ENCODE measurements at regions not wholly inside any gene's neighbourhood (a gene's known extent, or its start where the extent isn't known, plus 50 kb on each side); places are given as distances from the start of the nearest gene placed in this dataset.

DNA sequence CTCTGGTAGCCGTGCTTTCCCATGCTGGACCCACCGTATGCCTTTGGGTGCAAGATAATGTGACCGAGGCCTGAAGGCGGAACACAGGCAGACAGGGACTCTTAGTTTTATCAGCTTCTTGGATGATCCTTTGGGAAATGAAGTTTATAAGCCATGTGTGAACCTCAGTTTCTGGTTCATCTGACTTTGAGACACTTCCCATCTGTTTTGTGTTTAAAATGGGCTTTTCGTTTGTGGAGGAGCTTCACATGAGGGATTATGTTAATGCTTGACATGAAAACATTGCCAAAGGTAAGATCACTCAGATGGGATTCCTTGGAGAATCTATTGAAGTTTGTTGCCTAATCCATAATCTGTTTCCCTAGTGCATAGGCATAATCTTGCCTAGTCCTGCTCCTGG, 249.8 kb upstream of the LYZL1 start:
- FAIRE-seq (no peak), DNase-seq (ENCODE audit: extremely low spot score, insufficient read length, low read depth) (no peak)

DNA sequence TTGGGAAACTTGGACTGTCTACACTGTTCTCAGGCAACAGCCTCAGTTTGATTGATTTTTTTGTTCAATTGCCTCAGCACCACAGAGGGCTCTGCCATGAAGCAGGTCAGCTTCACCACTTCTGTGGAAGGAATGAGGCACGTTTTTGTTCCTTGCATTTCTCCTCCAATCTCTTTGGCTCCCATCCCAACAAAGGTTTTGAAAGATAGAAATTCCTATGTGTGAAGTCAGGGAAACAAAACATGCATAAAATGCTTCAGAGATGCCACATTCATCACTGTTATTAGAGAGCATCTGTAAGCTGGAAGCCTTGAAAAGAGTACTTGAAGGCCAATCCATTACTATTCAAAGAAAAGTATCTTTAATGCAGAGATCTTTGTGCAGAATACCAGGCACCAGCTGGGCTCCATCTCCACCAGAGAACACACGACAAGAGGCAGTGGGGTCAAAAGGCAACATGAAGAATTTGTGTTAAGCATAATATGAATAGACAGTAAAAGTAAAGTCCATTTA, 249.1 kb upstream of the LYZL1 start:
- DNase-seq (ENCODE audit: extremely low spot score, insufficient read length, low read depth) (no peak), FAIRE-seq (no peak)

DNA sequence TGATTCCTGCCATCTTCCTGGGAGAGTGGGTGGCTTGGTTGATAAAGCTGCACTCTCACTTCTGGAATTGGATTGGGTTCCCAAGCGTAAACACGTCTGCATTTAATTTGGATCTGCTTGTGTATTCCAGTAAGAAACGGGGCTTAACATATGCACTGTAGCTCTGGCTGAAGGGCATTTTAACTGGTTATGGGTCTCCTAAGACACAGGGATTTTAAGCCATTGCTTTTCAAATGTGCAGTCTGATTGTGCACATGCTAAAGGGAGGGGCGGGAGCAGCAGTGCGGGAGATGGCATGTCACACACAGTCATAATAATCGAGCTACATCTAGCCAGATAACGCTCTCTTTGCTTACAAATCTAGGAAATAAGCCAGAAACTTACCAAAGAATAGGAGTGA, 247.3 kb upstream of the LYZL1 start:
- FAIRE-seq (no peak), DNase-seq (ENCODE audit: extremely low spot score, insufficient read length, low read depth) (no peak)

DNA sequence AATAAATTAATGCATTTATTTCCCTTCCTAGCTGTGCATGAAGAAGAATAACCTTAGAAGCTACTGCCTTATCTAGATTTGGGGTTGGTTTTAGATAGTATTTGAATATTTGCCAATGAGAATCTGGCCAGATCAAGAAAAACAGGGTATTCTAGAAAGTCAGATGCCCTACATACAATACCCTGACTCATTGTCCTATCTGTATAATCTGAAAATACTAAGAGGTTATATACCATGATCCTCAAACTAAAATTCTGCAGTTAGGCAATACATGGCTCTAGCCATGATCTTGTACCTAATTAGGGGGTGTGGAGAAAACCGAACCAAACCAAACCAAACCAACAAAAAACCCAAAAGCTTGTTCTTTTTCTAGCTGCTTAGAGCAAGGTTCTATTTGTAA, 240.4 kb upstream of the LYZL1 start:
- no peak for DNase-seq (ENCODE audit: extremely low spot score, insufficient read length, low read depth)
- no peak for FAIRE-seq

DNA sequence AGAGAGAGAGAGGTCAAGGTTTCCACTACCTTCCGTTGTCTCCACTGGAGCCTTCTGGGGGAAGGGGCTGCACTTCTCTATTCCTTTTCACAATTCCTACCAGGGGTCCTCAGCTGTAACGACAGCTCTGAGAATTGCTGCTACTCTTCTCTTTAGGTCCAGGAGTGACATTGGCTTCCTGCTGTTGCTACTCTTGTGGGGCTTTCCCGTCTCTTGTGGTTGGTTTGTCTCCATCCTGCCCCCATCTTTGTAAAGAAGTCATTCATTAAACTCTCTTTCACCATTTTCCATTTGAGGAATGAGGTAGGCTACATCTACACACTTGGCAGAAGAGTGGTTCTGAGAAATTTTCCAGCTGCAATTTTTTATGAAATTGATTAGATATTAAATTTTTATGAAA, 238.8 kb upstream of the LYZL1 start:
- FAIRE-seq = peak; percentile 45

DNA sequence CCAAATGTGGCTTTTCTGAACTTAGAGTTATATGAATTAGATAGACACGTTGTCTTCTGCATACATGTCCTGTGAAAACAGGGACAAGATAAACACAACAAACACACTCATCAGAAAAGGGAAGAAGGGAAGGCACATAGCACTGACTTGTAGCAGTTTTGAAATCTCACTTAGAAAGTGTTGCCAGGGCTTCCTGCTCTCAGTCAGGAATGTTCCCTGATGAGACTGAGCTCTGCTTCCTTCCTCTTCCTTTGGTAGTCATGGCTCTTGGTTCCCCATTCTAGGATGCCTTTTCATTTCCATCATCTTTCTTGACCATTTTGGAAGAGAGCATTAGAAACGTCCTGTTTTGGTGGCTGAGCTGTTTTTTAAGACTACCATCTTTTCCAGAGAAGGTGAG, 233.8 kb upstream of the LYZL1 start:
- FAIRE-seq (no peak), DNase-seq (ENCODE audit: extremely low spot score, insufficient read length, low read depth) (no peak)

More for the DNA sequence above, 238.8 kb upstream of the LYZL1 start:
- DNase-seq (ENCODE audit: extremely low spot score, insufficient read length, low read depth) = no peak

DNA sequence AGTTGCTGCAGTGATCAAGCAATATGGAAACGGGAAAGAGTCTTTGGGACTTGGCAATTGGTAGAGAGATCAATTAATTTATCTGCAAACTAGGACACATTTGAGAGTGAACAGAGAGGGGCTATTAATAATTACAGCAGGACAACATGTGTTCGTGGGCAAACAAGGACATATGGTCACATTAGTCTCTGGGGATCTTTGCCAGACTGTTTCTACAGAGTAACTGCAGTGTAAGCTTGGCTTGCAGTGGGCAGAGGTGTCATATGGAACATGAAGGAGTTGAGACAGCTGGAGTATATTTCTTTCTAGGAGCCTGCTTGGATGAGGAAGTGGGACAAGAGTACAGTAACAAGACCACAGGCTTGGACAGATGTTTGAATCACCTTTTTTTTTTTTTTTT, 232.1 kb upstream of the LYZL1 start:
- DNase-seq (ENCODE audit: extremely low spot score, insufficient read length, low read depth) = no peak
- no peak for FAIRE-seq

DNA sequence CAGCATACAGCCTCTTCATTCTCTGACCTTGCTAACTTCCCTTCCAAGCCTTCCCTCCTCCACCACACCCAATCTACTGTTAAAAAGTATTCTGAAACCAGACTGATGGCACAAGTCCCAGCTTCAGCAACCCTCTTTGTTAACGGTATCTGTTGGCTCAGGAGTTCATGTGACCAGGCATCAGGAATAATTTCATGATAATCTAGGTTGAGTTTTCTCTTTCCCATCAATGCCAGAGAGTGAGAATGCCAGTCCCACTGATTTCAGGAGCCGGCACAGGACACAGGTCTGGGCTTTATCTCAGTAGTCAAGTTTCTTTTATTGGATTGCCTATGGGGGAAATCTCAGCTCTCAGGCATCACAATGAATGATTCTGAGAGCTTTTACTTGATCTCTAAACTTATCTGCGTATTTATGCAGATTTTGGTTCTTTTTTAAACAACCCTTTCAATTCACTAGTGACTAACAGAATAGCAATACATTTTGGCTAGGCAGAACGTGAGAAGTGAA, 231.0 kb upstream of the LYZL1 start:
- FAIRE-seq = no peak
- no peak for DNase-seq (ENCODE audit: extremely low spot score, insufficient read length, low read depth)

DNA sequence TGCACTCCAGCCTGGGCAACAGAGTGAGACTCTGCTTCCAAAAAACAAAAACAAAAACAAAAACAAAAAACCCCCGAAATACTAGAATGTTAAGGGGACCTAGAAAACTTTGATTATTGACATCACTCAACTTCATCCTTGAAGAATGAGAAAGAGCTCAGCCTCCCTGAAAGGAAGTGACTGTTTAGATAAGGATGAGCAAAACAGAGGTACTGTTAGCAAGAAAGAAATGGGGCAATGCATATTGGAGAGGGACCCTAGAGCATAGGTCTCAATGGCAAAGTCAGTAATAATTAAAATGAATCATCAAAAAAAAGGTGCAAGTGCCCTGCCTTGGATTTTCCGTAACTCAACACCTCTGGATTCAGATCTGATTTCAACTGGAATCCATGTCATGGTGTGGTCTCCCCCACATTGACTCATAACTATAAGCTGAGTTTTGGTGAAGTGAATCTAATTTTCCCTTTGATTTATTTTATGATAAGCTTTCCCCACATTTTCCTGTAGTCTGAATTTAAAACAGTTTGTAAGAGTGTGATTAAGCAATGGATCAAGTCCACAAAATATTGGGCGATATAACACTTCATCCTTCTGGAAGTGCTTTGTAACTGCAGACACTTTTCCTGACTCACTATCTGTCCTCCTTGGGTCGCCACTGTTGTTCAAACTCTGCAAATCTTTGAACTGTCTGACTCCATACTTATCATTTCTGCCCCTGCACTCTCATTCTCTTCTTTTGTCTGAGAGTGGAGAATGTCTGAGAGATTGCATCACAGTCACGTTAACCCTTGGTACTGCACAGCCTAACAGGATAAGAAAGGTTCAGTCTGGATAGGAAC, 224.8 kb upstream of the LYZL1 start:
- DNase-seq (ENCODE audit: extremely low spot score, insufficient read length, low read depth) (no peak), FAIRE-seq (no peak)

DNA sequence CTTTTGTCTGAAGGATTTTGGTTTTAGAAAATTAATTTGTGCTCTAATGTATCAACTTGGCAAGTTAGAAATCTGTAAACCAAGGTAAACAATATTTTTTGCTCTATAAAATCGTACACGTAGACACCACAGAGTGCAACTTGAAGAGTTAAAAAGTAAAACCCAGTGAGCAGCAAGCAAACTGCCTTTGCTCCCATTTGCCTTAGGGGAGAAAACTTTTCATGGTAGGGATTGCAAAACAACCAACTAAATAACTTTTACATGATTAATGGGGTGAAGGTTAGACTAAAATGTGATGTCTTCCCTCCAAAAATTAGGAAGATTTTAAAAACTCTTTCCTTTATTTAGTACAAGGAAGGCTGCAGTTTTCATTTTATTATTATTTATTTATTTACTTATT, 224.2 kb upstream of the LYZL1 start:
- FAIRE-seq (no peak), DNase-seq (ENCODE audit: extremely low spot score, insufficient read length, low read depth) (no peak)

DNA sequence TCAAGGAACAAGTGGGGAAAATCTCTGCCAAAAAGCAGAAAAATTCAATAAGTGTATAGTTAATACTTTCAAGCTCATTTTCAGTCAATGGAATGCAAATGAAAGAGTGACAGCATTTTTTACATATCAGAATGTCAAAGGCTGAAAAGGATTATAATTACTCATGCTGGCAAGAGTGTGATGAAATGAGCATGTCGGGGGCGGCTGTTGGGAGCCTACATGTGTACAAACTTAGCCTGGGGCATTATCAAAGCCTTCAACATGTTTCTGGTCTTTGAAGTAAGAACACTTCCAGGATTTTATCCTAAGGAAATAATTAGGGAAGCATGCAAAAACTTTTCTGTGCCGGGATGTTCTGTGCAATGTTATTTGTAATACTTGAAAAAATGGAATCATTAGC, 221.7 kb upstream of the LYZL1 start:
- DNase-seq (ENCODE audit: extremely low spot score, insufficient read length, low read depth) = no peak

DNA sequence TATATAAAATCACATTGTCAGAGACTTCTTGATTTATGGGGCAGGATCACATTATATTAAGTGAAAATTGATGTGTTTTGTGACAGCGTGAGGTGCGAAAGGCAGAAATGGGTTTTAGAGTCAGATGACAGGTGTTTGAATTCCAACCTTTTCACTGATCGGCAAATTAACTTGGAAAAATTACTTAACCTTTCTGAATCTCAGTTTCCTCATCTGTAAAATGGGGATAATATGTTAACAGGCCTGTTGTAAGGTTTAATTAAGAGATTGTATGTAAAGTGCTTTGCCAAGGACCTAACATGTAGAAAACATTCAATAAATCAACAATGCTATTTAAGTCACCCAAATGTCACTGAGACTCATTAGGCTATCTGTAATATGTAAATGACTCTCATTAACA, 221.2 kb upstream of the LYZL1 start:
- DNase-seq (ENCODE audit: extremely low spot score, insufficient read length, low read depth) = no peak
- no peak for FAIRE-seq

More for the DNA sequence above, 221.7 kb upstream of the LYZL1 start:
- FAIRE-seq = no peak

DNA sequence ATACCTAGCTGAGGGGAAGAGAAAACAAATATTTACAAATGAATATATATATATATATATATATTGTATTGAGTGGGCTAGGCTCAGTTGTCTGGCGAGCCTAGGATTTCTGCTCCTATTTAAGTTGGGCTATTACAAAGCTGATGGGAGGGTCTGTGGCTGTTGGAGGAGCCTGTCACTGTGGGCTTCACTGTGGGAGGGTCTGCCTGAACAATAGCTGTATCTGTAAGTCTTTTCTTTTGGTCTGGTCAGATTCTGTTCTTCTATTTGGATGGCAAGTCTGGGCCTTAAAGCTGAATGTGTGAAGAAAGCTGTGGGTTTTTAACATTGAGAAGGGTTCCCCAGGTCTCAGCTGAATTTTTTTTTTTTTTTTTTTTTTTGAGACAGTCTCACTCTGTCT, 220.6 kb upstream of the LYZL1 start:
- no peak for DNase-seq (ENCODE audit: extremely low spot score, insufficient read length, low read depth)
- FAIRE-seq = no peak

DNA sequence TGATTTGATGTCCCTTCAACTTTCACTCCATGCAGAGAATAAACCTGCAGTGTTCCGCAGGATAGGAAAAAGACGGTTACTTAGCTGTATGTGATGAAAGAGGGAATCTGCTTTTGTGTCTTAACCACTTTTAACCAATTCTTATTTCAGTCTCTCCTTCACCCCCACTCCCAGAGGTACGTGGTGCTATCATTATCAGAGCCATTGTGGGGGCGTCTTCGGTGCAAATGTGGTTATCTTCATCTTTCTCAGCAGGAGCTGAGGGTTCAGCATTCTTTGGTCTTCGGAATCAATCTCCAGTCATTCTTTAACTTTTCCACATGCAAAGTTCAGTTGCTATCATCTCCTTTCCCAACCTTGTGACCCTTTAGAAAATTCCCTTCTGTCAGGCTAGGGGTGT, 219.9 kb upstream of the LYZL1 start:
- DNase-seq (ENCODE audit: extremely low spot score, insufficient read length, low read depth) = no peak
- no peak for FAIRE-seq

DNA sequence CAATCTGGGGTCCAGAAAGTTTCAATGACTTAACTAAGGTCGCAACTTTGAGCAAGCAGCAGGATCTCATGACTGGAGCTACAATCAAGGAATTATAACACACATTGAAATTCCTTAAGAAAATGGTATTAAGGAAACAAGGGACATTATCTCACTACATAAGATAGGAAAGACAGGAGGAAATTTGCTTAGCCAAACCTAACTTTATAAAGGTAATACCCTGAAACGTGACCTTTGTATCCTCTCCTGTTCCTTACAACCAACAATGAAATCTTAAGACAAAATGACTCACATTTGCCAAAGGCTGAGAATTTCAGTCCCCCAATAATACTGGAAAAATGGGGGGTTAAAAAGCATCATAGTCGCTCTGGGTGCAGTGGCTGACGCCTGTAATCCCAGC, 218.9 kb upstream of the LYZL1 start:
- FAIRE-seq (no peak), DNase-seq (ENCODE audit: extremely low spot score, insufficient read length, low read depth) (no peak)

DNA sequence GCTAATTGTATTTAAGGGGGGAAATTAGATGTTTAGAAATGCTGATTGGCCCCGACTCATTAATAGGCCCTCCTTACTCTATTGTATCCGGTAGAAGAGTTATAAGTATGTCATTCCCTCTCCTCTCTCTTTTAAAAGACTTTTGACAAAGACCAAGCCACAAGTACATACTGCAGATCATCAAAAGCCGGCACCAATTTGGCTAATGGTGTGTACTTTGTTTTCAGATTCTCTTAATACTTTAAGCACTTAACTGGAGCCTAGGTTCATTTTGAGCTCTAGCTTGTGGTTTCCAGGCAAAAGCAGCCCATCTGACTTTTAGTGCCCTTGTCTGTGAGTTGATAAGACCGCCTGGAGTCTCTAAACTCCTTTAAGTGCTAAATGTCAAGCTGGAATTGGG, 210.0 kb upstream of the LYZL1 start:
- DNase-seq (ENCODE audit: extremely low spot score, insufficient read length, low read depth) = no peak

DNA sequence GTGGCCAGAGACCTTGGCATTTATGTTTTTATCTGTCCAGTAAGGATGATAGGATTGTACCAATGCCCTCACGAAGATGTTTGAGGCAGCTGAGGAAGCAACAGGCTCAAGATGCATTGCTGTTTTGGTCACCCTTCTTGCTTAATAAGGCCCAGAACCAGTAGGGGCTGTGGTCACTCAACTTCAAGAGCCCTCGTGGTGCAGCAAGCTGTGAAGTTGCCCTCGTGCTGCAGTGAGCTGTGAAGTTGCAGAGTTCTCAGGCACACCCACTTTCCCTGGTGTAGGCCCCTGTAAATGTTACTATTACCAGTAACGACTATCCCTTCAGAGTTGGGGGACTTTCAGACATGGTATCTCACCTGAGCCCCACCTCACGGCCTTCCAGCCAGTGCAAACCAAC, 207.6 kb upstream of the LYZL1 start:
- no peak for FAIRE-seq
- DNase-seq (ENCODE audit: extremely low spot score, insufficient read length, low read depth) = no peak

More for the DNA sequence above, 210.0 kb upstream of the LYZL1 start:
- FAIRE-seq = no peak

DNA sequence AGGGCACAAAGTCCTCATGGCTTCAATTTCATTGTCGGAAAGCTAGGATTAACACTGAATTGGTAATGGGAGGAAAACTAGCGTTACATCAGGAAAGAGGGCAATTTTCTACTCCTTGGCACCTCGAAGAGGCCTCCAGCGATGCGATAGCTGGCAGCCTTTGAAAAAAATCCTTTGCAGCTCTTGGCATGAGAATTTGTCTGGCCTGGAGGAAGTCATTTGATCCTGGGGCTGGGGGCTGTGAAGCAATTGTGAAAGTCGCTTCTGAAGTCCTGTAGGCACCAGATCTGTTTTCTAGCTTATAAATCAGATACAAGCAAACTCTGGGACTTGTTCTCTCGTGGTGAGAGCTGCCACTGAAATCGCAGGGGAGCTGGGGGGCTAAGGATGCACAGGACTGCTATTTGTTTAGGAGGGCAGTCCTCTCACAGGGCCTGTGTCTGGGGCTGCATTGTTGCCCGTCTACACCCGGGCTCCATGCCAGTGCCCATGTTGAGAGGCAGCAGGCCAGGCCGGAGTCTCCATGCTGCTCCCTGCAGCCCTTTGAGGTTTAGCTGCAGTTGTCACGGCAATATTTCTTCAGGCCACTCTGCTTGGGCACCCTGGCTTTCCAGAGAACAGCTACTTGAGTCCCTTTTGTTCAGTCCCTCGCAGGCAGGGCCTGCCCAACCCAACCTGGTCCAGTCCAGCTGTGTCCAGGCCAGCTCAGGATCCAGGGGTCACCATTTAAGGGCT, 206.8 kb upstream of the LYZL1 start:
- DNase-seq (ENCODE audit: extremely low spot score, insufficient read length, low read depth) = no peak
- FAIRE-seq = no peak

DNA sequence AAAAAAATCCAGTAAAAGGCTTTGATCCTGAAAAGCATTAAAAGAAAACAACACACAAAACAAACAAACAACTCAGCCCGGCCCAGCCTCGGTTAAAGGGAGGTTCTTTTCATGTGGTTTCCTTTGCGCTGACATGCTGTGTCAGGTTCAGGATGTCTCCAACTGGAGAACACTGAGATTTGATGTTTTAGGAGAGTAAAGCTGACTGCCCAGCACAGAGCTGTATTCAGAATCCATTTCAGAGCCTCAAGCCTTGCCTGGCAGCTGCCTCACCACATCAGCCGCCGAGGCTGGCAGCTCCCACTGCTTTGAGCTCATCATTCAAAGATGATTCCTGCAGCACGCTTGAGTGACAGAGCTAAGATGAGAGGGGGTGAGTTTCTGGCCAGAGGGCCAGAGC, 205.8 kb upstream of the LYZL1 start:
- DNase-seq (ENCODE audit: extremely low spot score, insufficient read length, low read depth) = no peak
- FAIRE-seq = no peak

DNA sequence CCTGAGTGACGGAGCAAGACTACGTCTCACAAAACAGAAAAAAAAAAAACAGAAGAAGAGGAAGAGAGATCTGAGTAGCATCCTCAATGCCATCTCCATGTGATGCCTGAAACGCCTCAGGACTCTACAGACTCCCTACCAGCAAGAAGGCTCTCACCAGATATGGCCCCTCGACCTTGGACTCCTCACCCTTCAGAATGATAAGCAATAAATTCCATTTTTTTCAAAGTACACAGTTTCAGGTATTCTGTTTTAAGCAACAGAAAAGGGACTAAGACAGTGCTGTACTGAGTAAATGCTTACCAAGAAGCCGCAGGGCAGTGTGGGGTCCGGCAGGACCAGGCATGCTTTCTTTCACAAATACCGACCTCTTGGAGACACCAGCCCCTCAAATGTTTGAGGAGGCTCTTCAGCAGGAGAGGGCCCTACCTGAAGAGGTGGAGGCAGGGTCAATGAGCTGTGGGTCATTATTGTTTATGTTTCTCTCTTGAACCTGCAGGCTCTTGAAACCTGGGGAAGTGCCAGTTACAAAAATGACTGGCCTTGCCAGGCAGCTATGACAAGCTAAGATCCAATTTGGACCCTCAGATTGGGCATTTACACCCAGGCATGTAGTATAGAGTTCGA, 204.1 kb upstream of the LYZL1 start:
- DNase-seq (ENCODE audit: extremely low spot score, insufficient read length, low read depth) (no peak), FAIRE-seq (no peak)

DNA sequence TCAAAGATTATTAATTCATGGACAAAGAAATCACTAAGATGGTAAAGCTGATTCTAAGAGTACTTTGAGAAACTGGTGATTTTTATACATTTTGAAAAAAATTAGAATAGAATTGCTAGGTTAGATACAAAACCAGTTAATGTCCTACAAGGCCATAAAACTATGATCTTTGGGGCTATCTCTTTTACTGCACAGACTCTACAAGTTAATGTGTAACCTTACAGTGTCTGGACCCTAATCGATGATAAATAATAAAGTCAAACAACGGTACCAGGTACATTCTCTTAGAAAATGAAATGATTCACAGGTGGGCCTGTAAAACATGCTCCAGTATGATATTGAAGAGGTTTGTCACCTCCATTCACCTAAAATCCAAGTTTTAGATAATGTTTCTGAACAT, 199.8 kb upstream of the LYZL1 start:
- FAIRE-seq (no peak), DNase-seq (ENCODE audit: extremely low spot score, insufficient read length, low read depth) (no peak)
